ENCODE measurements at regions not wholly inside any gene's neighbourhood (a gene's known extent, or its start where the extent isn't known, plus 50 kb on each side); places are given as distances from the start of the nearest gene placed in this dataset.

DNA sequence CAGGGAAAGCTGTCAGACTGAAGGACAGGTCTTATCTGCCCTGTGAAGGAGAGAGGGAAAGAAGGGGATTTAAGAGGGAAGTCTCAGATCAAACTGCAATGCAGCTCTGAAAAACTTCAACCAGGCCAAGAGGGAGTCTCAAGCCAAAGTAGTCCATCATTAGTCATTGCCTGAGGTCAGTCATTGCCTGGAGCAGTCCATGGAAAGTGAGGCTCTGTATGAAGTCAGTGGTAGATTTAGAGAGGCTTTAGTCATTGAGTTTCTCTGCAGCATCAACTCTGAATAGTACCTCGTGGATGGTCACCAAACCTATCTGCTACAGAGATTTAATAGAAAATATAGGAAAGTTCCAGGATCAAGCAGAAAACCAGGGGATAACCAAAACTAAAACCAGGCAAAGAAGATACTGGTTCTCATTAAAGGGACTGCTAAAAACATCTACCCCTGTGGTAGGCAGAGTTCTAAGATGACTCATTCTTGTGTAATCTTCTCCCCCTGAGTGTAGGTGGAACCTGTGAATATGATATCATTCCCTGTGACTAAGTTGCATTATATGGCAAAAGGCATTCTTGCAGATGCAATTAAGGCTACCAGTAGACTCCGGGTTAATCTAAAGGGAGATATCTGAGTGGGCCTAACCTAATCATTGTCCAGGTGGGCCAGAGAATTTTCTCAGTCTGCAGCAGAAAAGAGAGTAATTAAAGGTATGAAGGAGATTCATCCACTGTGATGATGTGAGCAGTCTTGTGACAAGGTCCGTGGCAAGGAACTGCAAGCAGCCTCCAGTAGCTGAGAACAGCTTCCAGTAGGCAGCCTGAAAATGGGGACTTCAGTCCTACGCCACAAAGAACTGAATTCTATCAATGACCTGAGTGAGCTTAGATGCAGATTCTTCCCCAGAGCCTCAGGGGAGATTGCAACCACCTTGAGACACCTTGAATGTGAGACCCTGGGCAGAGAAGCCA lies 123.1 kb downstream of the GALC start:
- no peaks in the 10 kb centered on the region for H3K36me3 ChIP-seq (ENCODE audit: control insufficient read depth in 4 of 4, insufficient read depth in 3 of 4, low read depth in 1 of 4, low read length in 3 of 4)
- no peak for DNase-seq (ENCODE audit: low spot score)
- H3K4me1 ChIP-seq (ENCODE audit: control insufficient read depth in 4 of 4, insufficient read depth in 4 of 4, low read length in 3 of 4): no peaks in the 10 kb centered on the region
- 63% methylated on average over 4 of the region's 4 CpGs for WGBS
- no peak for TF ChIP-seq RAD21 (IDR thresholded peaks at IDR 0.05)
- no peak for TF ChIP-seq TAF1 (conservative IDR thresholded peaks at IDR 0.05)
- TF ChIP-seq RXRA (IDR thresholded peaks at IDR 0.05): no peak
- TF ChIP-seq HNF4A (conservative IDR thresholded peaks at IDR 0.05): no peak
- TF ChIP-seq, protein P1, sequence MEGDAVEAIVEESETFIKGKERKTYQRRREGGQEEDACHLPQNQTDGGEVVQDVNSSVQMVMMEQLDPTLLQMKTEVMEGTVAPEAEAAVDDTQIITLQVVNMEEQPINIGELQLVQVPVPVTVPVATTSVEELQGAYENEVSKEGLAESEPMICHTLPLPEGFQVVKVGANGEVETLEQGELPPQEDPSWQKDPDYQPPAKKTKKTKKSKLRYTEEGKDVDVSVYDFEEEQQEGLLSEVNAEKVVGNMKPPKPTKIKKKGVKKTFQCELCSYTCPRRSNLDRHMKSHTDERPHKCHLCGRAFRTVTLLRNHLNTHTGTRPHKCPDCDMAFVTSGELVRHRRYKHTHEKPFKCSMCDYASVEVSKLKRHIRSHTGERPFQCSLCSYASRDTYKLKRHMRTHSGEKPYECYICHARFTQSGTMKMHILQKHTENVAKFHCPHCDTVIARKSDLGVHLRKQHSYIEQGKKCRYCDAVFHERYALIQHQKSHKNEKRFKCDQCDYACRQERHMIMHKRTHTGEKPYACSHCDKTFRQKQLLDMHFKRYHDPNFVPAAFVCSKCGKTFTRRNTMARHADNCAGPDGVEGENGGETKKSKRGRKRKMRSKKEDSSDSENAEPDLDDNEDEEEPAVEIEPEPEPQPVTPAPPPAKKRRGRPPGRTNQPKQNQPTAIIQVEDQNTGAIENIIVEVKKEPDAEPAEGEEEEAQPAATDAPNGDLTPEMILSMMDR (IDR thresholded peaks at IDR 0.05; ENCODE audit: low read depth, low read length, missing input control): no peak
- no peak for TF ChIP-seq FOXA2 (IDR thresholded peaks at IDR 0.05)
- TF ChIP-seq, protein P2, sequence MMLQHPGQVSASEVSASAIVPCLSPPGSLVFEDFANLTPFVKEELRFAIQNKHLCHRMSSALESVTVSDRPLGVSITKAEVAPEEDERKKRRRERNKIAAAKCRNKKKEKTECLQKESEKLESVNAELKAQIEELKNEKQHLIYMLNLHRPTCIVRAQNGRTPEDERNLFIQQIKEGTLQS (IDR thresholded peaks at IDR 0.05): no peak
- TF ChIP-seq, protein P3, sequence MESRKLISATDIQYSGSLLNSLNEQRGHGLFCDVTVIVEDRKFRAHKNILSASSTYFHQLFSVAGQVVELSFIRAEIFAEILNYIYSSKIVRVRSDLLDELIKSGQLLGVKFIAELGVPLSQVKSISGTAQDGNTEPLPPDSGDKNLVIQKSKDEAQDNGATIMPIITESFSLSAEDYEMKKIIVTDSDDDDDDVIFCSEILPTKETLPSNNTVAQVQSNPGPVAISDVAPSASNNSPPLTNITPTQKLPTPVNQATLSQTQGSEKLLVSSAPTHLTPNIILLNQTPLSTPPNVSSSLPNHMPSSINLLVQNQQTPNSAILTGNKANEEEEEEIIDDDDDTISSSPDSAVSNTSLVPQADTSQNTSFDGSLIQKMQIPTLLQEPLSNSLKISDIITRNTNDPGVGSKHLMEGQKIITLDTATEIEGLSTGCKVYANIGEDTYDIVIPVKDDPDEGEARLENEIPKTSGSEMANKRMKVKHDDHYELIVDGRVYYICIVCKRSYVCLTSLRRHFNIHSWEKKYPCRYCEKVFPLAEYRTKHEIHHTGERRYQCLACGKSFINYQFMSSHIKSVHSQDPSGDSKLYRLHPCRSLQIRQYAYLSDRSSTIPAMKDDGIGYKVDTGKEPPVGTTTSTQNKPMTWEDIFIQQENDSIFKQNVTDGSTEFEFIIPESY (IDR thresholded peaks at IDR 0.05): no peak
- TF ChIP-seq YY1 (IDR thresholded peaks at IDR 0.05): no peak
- TF ChIP-seq, protein P4, sequence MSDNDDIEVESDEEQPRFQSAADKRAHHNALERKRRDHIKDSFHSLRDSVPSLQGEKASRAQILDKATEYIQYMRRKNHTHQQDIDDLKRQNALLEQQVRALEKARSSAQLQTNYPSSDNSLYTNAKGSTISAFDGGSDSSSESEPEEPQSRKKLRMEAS (IDR thresholded peaks at IDR 0.05): no peak
- TF ChIP-seq HNF4G (IDR thresholded peaks at IDR 0.05): no peak
- no peak for TF ChIP-seq NR2F2 (IDR thresholded peaks at IDR 0.05)
- no peak for TF ChIP-seq EGR1 (IDR thresholded peaks at IDR 0.05; ENCODE audit: low read depth in 2 of 2)
- TF ChIP-seq JUND (IDR thresholded peaks at IDR 0.05): no peak
- TF ChIP-seq, protein P5, sequence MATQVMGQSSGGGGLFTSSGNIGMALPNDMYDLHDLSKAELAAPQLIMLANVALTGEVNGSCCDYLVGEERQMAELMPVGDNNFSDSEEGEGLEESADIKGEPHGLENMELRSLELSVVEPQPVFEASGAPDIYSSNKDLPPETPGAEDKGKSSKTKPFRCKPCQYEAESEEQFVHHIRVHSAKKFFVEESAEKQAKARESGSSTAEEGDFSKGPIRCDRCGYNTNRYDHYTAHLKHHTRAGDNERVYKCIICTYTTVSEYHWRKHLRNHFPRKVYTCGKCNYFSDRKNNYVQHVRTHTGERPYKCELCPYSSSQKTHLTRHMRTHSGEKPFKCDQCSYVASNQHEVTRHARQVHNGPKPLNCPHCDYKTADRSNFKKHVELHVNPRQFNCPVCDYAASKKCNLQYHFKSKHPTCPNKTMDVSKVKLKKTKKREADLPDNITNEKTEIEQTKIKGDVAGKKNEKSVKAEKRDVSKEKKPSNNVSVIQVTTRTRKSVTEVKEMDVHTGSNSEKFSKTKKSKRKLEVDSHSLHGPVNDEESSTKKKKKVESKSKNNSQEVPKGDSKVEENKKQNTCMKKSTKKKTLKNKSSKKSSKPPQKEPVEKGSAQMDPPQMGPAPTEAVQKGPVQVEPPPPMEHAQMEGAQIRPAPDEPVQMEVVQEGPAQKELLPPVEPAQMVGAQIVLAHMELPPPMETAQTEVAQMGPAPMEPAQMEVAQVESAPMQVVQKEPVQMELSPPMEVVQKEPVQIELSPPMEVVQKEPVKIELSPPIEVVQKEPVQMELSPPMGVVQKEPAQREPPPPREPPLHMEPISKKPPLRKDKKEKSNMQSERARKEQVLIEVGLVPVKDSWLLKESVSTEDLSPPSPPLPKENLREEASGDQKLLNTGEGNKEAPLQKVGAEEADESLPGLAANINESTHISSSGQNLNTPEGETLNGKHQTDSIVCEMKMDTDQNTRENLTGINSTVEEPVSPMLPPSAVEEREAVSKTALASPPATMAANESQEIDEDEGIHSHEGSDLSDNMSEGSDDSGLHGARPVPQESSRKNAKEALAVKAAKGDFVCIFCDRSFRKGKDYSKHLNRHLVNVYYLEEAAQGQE (IDR thresholded peaks at IDR 0.05): no peak
- TF ChIP-seq FOXA1 (IDR thresholded peaks at IDR 0.05): no peak
- TF ChIP-seq SP1 (IDR thresholded peaks at IDR 0.05): no peak
- TF ChIP-seq GABPA (IDR thresholded peaks at IDR 0.05 in 1 of 2, conservative IDR thresholded peaks at IDR 0.05 in 1 of 2): no peak
- no peak overlapping the region for H3K27ac ChIP-seq (ENCODE audit: low read depth in 1 of 2, low read length in 2 of 2)
- H3K4me3 ChIP-seq (ENCODE audit: low read depth in 1 of 3, low read length in 3 of 3): no peak overlapping the region
- peaks cover 0 to 5% (median 1%) of the 10 kb centered on the region in 4 donors for H3K27me3 ChIP-seq (ENCODE audit: control insufficient read depth in 4 of 4, insufficient read depth in 4 of 4, low read length in 3 of 4)
- no peak overlapping the region for H3K9ac ChIP-seq (ENCODE audit: low read depth in 1 of 2, low read length in 2 of 2)
- no peaks in the 10 kb centered on the region for H3K9me3 ChIP-seq (ENCODE audit: control insufficient read depth in 4 of 4, low read length in 3 of 4)
